Lower leg skin (tissue), 3 donors: ENCODE measurements at regions not wholly inside any gene's neighbourhood (a gene's known extent, or its start where the extent isn't known, plus 50 kb on each side); places are given as distances from the start of the nearest gene placed in this dataset.

Source experiments
- CTCF ChIP-seq, 3 donors: fragments of 450-650 bp; IDR thresholded peaks; one replicate each; pipeline ENCODE4 v1.5.1; 2016; ENCODE audit warnings: antibody characterized with exemption in 3 of 3, mild to moderate bottlenecking in 3 of 3, moderate library complexity in 2 of 3
- POLR2A ChIP-seq, 2 donors: fragments of 450-650 bp; IDR thresholded peaks; one replicate each; pipeline ENCODE4 v1.6.1; 2016 to 2017; ENCODE audit warnings: antibody characterized with exemption in 2 of 2, mild to moderate bottlenecking in 1 of 2, moderate library complexity in 1 of 2

GRCh38 chr1:166351676-166352075 is 184.9 kb upstream of the FAM78B start:
- TF ChIP-seq POLR2A (IDR thresholded peaks at IDR 0.05) (no peak), CTCF (IDR thresholded peaks at IDR 0.05) (no peak)
